Kasumi-1 (cell line): ENCODE measurements at regions not wholly inside any gene's neighbourhood (a gene's known extent, or its start where the extent isn't known, plus 50 kb on each side); places are given as distances from the start of the nearest gene placed in this dataset.
"Not testable (repeated sequence)": the region's sequence is repeated elsewhere in the genome, so short reads cannot be mapped to it uniquely, and the experiment has no call there.

Experiments used
- DNase-seq, 2 experiments: peaks; one replicate each; lab custom pipeline; 2025; lab: John Stamatoyannopoulos, UW

DNA sequence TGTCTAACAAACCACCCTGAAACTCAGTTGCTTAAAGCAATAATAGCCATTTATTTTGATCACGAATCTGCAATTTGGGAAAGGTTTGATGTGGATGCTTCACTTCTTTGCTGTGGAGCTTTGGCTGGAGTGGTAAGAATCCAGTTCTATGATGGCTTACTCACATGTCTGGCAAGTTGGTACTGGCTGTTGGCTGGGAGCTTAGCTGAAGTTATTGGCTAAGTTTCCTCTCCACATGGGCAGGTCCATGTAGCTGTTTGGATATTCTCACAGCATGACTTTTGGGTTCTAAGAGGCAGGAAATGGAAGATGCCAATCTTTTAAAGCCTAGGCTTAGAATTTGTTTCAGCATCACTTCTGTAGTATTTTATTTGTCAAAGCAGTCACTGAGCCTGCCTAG, 277.6 kb upstream of the NRP1 start:
- no peak for DNase-seq

DNA sequence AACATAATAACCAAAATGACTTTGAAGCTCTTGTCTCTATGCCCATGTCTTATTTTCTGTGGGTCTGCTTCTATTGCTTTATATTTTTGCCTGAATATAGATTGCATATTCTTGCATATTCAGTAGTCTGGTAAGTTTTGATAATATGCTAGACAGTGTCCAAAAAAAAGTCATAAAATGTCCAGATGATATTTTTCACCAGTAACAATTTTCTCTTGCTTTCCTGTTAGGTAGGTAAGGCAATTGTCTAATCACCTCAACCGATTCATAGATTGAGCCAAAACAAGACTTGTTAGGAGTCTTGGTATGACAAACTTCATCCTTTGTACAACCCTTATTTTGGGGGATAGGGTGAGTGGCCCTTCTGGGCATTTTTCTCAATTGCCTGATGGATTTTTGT, 277.0 kb upstream of the NRP1 start:
- no peak for DNase-seq

DNA sequence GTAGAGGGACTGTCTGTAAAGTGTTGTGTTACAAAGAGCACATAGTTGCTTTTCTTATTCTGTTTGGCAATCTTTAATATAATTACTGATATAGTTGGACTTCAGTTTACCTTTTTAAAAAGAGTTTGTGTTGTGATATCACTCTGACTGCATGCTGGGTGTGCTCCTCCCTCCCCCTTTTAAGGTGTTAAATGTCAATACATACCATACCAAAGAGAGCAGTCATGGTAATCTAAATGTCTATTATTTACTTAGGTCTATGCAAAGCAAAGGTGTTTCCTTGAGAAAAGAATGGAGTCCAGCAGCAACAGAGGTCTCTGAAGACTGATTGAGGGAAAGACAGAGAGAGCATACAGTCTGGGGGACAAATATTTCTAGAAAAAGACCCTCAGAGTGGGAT, 275.1 kb upstream of the NRP1 start:
- no peak for DNase-seq

DNA sequence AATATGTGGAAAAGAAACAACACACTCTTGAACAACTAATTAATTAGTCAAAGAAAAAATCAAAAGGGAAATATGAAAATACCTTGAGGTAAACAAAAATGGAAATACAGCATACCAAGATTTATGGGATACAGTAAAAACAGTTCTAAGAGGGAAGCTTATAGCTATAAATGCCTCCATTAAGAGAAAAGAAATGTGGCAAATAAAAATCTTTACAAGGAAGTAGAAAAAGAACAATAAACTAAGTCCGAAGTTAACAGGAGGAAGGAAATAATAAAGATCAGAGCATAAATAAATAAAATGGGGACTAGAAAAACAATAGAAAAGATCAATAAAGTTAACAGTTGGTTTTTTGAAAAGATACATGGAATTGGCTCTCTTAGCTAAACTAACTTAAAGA, 267.8 kb upstream of the NRP1 start:
- DNase-seq, result no peak

DNA sequence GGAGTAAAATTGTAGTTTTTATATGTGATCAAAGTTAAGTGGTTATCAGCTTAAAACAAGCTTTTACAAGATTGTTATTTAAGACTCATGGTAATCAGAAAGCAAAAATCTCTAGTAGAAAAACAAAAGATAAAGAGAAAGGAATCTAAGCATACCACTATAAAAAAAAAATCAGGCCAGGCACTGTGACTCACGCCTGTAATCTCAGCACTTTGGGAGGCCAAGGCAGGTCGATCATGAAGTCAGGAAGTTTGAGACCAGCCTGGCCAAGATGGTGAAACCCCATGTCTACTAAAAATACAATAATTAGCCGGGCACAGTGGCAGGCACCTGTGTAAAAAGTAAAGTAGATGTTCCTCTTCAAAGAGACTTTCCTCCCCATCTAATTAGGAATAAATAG, 265.9 kb upstream of the NRP1 start:
- DNase-seq, result no peak

DNA sequence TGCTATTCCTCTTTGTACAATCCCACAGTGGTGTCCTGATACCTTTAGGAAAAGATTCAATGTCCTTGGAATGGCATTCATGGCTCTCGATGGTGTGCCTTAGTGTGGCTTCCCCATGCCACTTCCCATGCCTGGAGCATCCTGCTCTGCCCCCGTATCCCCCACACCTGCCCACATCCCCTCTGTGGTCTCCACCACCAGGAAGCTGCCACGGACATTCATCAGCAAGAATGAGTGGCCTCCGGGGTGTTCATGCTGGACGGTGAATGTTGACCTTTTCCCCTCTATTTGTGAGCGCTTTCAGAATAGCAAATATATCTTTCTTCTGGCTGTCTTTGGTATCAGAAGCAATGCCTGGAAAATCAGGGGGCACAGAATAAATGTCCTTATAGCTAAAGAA, 262.0 kb upstream of the NRP1 start:
- no peak for DNase-seq

DNA sequence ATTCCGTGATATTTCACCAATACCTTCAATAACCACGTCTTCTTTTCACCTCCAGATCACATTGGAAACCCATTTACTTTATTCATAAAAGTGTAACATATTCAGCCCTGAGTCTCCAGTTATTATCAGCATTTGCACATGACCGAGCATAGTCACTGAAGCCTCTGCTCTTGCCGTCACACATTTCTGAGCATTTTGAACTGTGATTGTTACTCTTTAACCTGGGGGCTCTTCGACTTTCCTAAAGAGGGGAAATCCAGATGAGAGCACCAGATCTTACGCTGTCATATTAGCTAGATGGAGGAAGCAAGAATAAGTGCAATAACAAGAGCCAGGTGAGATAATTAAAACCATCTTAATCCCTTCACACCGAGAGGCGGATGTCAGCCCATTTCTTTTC, 260.0 kb upstream of the NRP1 start:
- DNase-seq, result no peak

DNA sequence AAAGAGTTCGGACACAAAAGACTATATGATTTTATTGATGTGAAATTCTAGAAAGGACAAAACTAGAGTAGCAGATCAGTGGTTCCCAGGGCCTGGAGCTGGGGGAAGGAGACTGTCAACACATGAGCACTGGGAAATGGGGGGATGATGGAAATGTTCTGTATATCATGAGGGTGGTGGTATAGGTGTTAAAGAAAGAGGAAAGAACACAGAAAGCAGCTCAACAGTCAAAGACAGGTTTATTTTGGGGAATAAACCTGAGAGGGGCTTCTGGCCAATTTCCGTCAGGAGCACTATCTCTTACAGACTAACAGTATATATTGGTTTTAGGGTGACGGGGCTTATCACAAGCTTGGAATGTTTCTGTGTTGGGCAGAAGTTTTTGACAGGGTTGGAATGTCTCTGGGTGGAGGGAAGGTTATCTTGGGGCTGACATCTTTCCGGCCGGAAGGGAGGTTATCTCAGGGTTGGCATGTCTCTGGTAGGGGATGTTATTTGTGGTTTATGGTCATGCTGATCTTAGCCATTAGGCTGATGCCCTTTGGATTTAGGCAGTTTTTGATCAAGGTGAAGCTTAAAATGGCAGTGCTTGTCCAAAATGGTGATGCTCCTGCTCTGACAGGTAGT, 254.6 kb upstream of the NRP1 start:
- DNase-seq, result no peak

DNA sequence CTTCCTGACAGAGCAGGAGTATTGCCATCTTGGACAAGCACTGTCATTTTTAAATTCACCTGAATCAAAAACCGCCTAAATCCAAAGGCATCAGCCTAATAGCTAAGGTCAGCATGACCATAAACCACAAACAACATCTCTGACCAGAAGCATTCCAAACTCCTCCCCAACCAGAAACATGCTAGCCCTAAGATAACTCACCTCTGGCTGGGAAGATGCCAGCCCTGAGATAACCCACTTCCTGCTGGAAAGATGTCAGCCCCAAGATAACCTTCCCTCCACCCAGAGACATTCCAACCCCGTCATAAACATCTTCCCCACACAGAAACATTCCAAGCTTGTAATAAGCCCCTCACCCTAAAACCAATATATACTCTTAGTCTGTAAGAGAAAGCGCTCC, 250.1 kb upstream of the NRP1 start:
- not testable (repeated sequence) for DNase-seq

DNA sequence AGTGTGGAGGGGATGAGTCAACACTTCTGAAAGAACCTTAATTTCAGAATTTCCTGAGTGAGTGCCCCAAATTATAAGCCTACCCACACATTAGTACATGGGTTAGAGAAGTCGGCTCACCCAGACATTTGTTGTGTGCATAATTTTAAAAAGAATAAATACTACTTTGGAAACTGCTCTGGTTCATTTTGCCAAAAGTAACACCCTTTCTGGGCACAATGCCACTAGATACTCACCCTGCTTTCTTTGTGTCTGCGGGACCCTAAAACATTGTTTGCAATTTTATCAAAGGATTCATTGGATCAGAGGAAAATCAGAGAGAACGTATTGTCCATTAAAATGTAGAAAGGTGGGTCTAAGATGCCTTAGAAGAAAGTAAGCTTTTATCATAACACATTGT, 245.5 kb upstream of the NRP1 start:
- no peak for DNase-seq

DNA sequence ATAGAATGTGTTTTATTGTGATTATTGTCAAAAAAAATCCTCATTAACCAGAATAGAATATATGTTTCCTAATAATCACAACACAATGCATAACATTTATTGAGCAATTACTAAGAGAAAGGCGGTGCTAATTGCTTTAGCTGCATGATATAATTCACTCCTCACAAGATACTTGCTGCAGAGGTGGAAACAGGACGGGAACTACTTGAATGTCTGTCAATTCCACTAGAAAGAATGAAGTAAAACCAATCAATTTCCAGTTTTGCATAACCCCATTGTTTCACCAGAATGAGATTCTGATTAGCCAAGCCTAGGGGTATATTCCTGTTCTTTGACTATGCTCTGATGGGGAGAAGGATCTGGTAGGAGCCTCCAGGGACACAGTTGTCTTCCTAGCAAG, 239.1 kb upstream of the NRP1 start:
- no peak for DNase-seq

DNA sequence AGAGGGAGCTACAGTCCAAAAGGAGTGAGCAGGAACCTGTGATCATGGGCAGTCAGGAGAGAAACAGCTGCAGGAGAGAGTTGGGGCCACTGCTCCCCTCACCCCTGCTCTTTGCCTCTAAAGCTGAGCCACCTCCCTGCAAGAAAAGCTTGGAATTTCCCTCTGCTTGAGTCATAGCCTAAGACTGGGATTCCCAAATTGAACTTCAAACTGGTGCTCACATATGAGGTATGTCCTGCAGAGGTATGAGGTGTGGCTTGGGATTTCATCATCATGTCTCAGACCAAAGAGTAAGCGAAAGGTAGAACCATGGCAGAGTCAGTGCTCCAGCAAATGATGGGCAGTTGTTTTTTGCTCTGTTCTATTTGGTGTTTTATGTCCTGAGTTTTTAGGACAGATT, 237.1 kb upstream of the NRP1 start:
- DNase-seq, result no peak

DNA sequence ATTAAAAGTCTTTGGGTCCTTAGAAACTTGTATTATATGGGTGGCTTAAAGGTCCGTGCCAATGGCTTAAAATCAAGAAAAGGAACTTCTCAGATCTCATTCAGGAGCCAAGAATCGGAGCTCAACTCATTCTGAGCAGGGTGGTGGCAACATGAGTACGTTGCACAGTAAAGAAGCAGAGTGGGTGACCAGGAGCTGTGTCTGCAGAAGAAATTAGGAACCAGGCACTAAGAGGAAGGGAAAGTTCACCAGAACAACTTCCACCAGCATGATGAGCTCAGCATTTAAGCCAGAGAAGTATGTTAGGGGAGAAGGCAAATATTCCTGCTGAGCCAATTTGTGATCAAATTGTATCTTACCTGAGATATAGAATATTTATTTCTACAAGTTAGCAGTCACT, 236.0 kb upstream of the NRP1 start:
- DNase-seq, result peak; percentile 6 to 7

DNA sequence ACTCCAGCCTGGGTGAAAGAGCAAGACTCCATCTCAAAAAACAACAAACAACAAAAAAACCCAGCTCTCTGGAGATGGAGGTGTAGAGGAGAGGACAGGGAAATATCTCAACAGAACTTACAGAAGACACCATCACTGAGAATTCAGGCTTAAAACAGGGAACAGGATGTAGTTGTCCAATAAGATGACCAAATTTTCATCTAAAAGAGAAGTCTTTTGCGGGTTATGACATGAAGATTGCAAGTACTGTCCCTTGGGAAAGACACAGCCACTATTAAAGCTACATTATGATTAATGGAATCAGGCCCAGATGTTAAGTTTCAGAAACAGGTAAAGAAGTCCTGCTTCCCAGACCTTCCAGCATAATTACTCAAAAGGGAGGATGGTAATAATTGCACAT, 235.2 kb upstream of the NRP1 start:
- DNase-seq, result no peak

DNA sequence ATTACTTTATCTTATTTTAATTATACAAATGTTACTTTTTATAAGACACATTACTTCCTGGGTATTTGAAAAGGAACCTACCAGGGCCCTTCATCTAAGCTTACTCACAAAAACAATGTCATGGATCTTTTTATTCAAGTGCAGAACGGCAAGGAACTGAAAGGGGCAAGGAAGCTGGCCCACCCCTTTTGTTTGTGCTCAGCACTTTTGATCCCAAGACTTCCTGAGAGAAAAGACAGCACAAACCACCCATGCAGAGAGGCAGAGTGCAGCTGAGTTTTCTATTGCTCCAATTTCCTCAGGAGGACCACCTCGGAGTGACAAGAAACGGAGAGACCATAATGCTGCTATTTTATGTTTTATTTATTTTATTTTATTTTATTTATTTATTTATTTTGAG, 232.0 kb upstream of the NRP1 start:
- DNase-seq, result no peak

DNA sequence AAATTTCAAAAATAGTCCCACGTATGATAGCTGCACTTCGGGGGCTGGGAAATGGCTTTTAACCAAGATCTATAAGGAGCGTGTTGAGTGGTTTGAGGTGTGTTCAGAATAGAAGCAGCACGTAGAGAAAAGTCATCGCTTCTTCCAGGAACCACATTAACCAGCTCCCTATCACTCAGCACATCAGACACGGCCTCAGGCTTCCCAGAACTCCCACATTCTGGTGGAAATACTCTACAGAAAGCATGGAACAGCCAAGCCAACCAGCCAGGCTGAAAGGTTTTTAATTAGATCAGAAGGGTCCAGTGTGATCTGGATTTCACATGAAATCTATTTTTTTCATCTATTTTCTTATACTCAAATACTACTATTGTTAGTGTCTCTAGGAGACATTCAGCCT, 231.5 kb upstream of the NRP1 start:
- no peak for DNase-seq

DNA sequence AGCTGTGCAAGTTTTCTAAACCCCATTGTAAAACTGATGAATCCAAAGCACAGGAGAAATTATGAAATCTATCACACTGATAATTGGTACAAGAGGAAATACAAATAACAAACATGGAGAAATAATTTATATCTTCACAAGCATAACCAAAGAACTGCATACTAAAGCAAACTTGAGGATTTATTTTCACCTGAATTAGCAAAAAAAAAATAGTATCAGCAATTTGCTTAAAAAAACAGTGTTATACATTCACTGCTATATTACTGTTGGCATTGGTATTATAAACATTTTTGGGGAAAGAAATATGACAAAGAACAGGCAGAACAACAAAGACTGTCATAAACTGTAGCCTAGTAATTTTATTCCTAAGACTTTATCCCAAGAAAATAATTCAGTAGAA, 230.8 kb upstream of the NRP1 start:
- no peak for DNase-seq

DNA sequence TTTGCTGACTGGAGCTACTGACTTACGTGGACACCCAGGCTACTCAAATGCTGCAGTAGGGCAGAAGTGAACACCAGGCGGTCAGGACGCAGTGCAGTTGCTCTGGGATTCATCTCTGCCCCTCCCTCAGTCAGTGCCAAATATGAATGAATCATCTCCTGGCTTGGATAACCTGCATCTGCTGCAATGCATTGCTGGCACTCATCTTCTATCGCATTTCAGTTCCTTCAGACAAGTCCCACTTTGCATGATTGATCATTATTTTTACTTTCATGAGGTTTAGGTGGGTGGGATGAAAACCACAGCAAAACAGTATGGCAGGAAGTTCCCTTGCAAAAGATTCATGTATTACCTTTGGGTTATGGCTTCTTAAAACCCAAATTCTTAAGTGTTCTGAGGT, 224.6 kb upstream of the NRP1 start:
- DNase-seq, result no peak

DNA sequence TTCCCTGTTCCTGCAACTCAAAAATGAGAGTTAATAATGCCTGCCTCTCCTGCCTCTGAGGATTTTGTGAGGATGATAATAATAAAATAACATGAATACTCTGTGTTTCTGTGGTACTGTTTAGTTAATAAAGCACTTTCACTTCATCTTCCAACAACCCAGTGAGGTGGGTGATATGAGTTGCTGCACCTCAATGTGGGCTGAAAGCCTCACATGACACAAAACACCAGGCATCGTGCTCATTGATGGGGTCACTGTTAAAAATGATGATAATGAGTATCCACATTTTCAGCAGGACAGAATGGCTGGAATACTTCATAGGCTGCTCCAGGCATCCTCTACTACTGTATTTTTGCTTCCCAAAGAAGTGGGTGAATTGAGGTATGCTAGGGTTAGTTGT, 222.8 kb upstream of the NRP1 start:
- no peak for DNase-seq

DNA sequence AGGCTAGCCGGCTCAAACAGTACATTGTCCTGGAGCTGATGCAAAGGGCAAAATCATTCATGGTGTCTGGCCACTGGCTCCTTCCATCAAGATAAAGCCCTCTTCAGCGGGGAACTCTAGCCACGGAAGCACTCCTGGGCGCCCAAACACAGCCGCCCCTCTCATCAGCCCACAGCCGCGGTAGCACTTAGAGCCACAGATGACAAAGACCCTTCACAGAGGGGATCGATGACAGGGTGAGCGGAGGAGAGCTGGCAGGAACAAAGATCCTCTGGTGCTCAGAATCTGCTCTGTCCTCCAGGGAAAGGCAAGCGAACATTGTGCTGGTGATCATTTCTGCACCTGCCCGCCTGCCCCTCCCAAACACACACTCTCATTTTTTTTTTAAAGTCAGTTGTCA, 222.2 kb upstream of the NRP1 start:
- DNase-seq, result no peak

DNA sequence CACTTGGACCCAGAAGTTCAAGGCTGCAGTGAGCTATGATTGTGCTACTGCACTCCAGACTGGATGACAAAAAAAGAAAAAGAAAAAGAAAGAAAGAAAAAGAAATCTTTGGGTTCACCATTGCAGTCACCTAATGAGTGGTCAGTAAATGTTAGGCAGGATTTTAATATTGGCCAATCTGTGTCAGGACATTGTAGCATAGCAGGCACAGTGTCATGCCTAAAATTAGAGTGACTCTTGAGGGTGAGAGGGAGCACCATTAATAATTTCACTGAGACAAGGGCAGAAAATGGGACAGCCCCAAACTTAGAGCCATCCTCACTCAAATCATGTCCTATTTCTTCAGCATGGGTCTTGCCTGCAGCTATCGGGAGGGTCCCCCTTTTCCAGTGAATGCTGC, 221.6 kb upstream of the NRP1 start:
- no peak for DNase-seq

DNA sequence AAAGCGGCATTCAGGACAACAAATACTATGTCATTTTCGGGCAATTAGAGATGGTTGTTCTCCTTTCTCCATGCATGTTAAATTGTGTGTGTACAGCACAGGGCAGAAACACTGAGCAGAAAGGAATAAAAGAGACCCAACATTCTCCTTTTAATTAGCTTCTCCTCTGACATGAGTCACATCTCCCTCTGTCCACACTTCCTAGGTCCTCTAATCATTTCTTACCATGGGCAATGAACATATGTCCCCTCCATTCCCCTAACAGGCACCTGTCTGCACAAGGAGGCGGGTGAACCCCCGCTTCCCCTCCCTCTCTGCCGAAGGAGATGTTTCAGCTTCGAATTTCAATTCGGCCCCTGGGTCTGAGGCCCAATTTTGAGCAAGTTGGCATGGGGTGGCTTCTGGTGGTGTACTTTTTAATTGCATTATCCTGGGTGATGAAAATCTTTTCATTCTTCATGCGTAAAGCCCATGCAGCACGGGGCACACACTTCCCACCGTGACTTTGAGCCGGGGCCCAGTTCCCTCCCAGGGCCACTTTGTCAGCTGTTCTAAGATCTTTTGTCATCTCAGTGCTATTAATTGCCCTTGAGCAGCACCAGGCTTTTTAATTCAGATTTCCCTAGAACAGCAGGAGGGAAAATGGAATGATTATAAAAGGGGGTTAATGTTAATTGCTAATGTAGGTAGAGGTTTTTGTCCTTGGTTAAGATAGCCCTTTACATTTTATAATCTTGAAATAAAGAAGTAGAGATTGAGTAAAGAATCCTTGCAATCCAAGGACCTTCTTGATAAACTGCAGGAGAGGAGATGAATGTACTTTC, 219.5 kb upstream of the NRP1 start:
- no peak for DNase-seq

DNA sequence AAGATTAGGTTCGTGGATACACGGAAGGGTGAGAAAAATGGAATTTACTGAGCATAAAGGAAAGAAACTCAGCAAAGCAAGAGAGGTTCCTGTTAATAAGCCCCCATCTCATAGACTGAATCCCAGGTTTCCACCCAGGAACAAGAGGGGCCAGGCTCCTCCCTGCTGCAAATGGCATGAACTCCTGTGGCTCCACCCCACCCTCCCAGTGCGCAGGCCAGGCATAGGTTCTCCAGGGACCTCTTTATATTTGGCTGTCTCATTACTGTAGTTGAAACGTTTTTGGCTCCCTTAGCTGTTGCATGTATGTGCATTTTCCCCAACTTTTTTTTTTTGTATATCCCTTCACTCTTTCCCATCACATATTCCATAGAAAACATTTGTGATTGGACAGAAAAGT, 217.8 kb upstream of the NRP1 start:
- no peak for DNase-seq

DNA sequence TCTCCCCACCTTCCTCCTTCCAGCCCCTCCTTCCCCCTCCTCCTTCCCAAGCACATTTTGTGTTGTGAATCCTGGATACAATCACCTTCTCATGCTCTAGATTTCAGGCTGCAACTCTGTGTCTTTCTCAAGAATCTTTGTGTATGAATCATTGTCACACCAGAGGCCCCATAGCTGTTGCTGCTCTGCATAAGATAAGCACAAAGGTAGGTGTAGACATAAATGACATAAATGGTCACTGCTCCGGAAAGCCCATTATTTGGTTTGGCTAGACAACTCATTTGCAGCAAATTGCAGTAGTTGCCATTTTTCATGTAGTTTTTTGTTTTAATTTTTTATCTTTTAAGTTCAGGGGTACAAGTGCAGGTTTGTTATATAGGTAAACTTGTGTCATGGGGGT, 216.3 kb upstream of the NRP1 start:
- DNase-seq, result no peak
